ENCODE measurements at regions not wholly inside any gene's neighbourhood (a gene's known extent, or its start where the extent isn't known, plus 50 kb on each side); places are given as distances from the start of the nearest gene placed in this dataset.

DNA sequence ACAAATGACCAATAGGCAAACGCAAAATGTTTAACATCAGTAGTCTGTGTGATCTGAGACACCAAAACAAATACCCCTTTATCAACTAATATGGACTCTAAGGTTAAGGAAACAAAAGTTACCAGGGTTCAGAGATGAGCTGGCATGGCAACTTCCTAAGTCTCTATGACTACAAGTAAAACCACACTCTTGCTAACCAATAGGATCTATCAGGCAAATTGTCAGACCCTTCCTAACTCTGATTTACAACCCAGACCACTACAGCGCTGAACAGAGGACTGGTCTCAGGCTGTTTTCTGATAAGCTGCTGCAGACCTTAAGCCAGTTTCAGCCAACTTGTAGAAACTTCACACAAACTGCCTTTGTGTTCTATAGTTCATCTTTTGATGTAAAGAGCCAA, 608.0 kb downstream of the TLL1 start:
- Histone ChIP-seq H3K4me3 (no peak overlapping the region), H3K9me3 (no peaks in the 10 kb centered on the region), H3K4me1 (no peaks in the 10 kb centered on the region), H3K27ac (no peak overlapping the region), H3K36me3 (no peaks in the 10 kb centered on the region), H3K27me3 (ENCODE audit: low read depth) (no peaks in the 10 kb centered on the region)
- ATAC-seq (no peak), DNase-seq (no peak)
- intact Hi-C loops (cut with DNase I): no loop called here
- TF ChIP-seq, protein P1, sequence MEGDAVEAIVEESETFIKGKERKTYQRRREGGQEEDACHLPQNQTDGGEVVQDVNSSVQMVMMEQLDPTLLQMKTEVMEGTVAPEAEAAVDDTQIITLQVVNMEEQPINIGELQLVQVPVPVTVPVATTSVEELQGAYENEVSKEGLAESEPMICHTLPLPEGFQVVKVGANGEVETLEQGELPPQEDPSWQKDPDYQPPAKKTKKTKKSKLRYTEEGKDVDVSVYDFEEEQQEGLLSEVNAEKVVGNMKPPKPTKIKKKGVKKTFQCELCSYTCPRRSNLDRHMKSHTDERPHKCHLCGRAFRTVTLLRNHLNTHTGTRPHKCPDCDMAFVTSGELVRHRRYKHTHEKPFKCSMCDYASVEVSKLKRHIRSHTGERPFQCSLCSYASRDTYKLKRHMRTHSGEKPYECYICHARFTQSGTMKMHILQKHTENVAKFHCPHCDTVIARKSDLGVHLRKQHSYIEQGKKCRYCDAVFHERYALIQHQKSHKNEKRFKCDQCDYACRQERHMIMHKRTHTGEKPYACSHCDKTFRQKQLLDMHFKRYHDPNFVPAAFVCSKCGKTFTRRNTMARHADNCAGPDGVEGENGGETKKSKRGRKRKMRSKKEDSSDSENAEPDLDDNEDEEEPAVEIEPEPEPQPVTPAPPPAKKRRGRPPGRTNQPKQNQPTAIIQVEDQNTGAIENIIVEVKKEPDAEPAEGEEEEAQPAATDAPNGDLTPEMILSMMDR (IDR thresholded peaks at IDR 0.05): no peak

DNA sequence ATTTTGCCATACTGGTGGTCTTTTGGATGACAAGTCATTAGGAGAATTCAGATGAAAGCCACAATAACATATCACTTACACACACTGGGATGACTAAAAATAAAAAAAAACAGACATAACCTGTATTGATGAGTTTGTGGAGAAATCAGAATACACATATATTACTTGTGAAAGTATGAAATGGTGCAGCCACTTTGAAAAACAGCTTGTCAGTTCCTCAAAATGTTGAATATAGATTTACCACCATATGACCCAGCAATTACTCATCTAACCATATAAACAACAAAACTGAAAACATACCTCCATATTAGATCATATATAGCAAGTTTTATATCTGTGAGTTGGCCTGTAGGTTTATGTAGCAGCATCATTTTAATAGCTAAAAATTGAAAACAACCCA, 608.7 kb downstream of the TLL1 start:
- TF ChIP-seq, protein P1 (IDR thresholded peaks at IDR 0.05): no peak
- no peaks in the 10 kb centered on the region for H3K27me3 ChIP-seq (ENCODE audit: low read depth)
- no peak overlapping the region for H3K4me3 ChIP-seq
- H3K36me3 ChIP-seq: no peaks in the 10 kb centered on the region
- no peak for DNase-seq
- H3K27ac ChIP-seq: no peak overlapping the region
- no peak for ATAC-seq
- no peaks in the 10 kb centered on the region for H3K4me1 ChIP-seq
- intact Hi-C loops (cut with DNase I): no loop called here
- no peaks in the 10 kb centered on the region for H3K9me3 ChIP-seq

DNA sequence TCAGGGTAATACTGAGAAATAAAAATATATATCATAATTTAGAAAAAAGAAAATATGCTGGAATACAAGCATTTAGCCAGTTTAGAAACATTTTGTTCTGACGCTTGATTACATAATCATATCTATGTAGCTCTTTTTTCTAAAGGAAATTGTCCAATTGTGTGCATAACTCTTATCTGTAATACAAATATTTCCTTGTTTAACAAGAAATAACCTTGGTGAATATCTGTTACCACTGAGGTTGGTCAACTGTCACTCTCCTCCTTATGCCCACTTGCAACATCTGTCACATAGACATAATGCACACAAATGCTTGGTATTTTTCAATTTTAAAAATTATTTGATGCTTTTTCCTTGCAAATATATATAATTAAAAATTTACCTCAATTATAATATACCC, 609.7 kb downstream of the TLL1 start:
- H3K27me3 ChIP-seq (ENCODE audit: low read depth): no peaks in the 10 kb centered on the region
- ATAC-seq: no peak
- TF ChIP-seq, protein P1 (IDR thresholded peaks at IDR 0.05): no peak
- H3K27ac ChIP-seq: no peak overlapping the region
- H3K36me3 ChIP-seq: no peaks in the 10 kb centered on the region
- no peak for DNase-seq
- intact Hi-C loops (cut with DNase I): no loop called here
- H3K4me1 ChIP-seq: no peaks in the 10 kb centered on the region
- H3K9me3 ChIP-seq: no peaks in the 10 kb centered on the region
- no peak overlapping the region for H3K4me3 ChIP-seq

- TF ChIP-seq, protein P1 (IDR thresholded peaks at IDR 0.05): no peak
- no peaks in the 10 kb centered on the region for H3K36me3 ChIP-seq
- H3K27ac ChIP-seq: no peak overlapping the region
- no peak for ATAC-seq
- intact Hi-C loops (cut with DNase I): no loop called here
- no peaks in the 10 kb centered on the region for H3K4me1 ChIP-seq
- DNase-seq: no peak
- no peaks in the 10 kb centered on the region for H3K9me3 ChIP-seq
- H3K27me3 ChIP-seq (ENCODE audit: low read depth): no peaks in the 10 kb centered on the region
- no peak overlapping the region for H3K4me3 ChIP-seq
These were observed 618.6 kb downstream of the TLL1 start for GRCh38 chr4:166491635-166492034.

DNA sequence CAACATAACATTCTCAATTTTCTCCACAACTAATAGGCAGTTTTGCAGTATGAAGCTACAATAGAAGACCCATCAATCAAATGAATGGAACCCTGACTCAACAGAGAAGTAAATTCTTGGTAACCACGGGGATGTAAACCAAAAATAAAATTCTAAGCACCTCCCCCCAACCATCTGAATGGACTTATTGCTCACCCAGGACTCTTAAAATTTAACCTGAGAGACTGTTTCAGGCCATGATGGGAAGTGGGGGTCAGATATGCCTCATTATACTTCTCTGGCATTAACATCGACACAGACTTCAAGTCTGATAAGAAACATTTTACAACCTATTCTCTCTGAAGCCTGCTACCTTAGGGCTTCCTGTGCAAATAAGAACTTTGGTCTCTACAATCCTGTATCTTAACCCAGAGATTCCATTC, 620.9 kb downstream of the TLL1 start:
- H3K36me3 ChIP-seq: no peaks in the 10 kb centered on the region
- no peaks in the 10 kb centered on the region for H3K27me3 ChIP-seq (ENCODE audit: low read depth)
- TF ChIP-seq, protein P1 (IDR thresholded peaks at IDR 0.05): no peak
- intact Hi-C loops (cut with DNase I): no loop called here
- H3K27ac ChIP-seq: no peak overlapping the region
- ATAC-seq (no peak), DNase-seq (no peak)
- no peaks in the 10 kb centered on the region for H3K4me1 ChIP-seq
- no peak overlapping the region for H3K4me3 ChIP-seq
- H3K9me3 ChIP-seq: no peaks in the 10 kb centered on the region

DNA sequence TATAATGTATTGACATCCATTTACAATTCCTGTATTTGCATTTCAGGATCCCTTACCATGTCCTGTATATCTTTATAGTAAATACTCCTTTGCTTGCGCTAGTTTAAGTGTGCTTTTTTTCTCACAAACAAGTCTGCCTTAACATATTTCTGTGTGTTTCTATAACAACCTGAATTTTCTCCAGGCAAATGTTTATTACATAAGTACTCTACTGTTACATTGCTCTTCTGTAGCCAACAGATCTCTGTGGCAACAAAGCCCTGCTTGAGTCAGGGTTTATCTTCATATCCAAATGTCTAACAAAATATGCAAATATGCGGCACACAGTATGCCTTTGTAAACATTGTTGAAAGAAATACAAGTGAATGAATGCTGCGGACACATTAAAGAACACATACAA, 625.5 kb downstream of the TLL1 start:
- TF ChIP-seq, protein P1 (IDR thresholded peaks at IDR 0.05): no peak
- Histone ChIP-seq H3K9me3 (no peaks in the 10 kb centered on the region), H3K27me3 (ENCODE audit: low read depth) (no peaks in the 10 kb centered on the region), H3K36me3 (no peaks in the 10 kb centered on the region), H3K27ac (no peak overlapping the region), H3K4me3 (no peak overlapping the region), H3K4me1 (no peaks in the 10 kb centered on the region)
- intact Hi-C loops (cut with DNase I): no loop called here
- DNase-seq: no peak
- ATAC-seq: no peak
